HEK293T (cell line): ENCODE measurements at regions not wholly inside any gene's neighbourhood (a gene's known extent, or its start where the extent isn't known, plus 50 kb on each side); places are given as distances from the start of the nearest gene placed in this dataset.

Experiments
- ARNT ChIP-seq: fragments of 450-650 bp; IDR thresholded peaks from 2 replicates; pipeline ENCODE4 v1.6.1; 2017; ENCODE audit warnings: mild to moderate bottlenecking
- BHLHE40 ChIP-seq: fragments of 450-650 bp; IDR thresholded peaks from 2 replicates; pipeline ENCODE4 v1.6.1; 2016; ENCODE audit warnings: mild to moderate bottlenecking, moderate library complexity, borderline replicate concordance
- ELF4 ChIP-seq: fragments of 450-650 bp; IDR thresholded peaks from 2 replicates; pipeline ENCODE4 v1.6.1; 2017; ENCODE audit warnings: antibody characterized with exemption
- FOXA1 ChIP-seq: fragments of 450-650 bp; IDR thresholded peaks from 2 replicates; pipeline ENCODE4 v1.6.1; 2016; ENCODE audit warnings: mild to moderate bottlenecking
- FOXK2 ChIP-seq: fragments of 450-650 bp; IDR thresholded peaks from 2 replicates; pipeline ENCODE4 v1.6.1; 2016; ENCODE audit warnings: mild to moderate bottlenecking
- FOXM1 ChIP-seq: fragments of 450-650 bp; IDR thresholded peaks from 2 replicates; pipeline ENCODE4 v1.6.1; 2017; ENCODE audit warnings: mild to moderate bottlenecking, borderline replicate concordance
- HDGF ChIP-seq: fragments of 450-650 bp; IDR thresholded peaks from 2 replicates; pipeline ENCODE4 v1.6.1; 2017; ENCODE audit warnings: antibody characterized with exemption, borderline replicate concordance
- L3MBTL2 ChIP-seq: fragments of 450-650 bp; conservative IDR thresholded peaks from 2 replicates; pipeline ENCODE4 v1.6.1; 2016; ENCODE audit warnings: mild to moderate bottlenecking
- LEF1 ChIP-seq: fragments of 450-650 bp; IDR thresholded peaks from 2 replicates; pipeline ENCODE4 v1.6.1; 2017; ENCODE audit warnings: mild to moderate bottlenecking, borderline replicate concordance
- PKNOX1 ChIP-seq: fragments of 450-650 bp; IDR thresholded peaks from 2 replicates; pipeline ENCODE4 v1.6.1; 2016
- SP1 ChIP-seq: fragments of 450-650 bp; IDR thresholded peaks from 2 replicates; pipeline ENCODE4 v1.6.1; 2017
- SUZ12 ChIP-seq: fragments of 450-650 bp; IDR thresholded peaks from 2 replicates; pipeline ENCODE4 v1.6.1; 2016; ENCODE audit warnings: mild to moderate bottlenecking
- ZNF384 ChIP-seq: fragments of 450-650 bp; IDR thresholded peaks from 2 replicates; pipeline ENCODE4 v1.6.1; 2016

- TF ChIP-seq BHLHE40, result no peak
- no peak for TF ChIP-seq SP1
- TF ChIP-seq LEF1, result no peak
- TF ChIP-seq ELF4, result no peak
- TF ChIP-seq PKNOX1, result no peak
- TF ChIP-seq SUZ12, result no peak
- no peak for TF ChIP-seq HDGF
- TF ChIP-seq FOXA1, result no peak
- no peak for TF ChIP-seq FOXM1
- no peak for TF ChIP-seq ZNF384
- no peak for TF ChIP-seq FOXK2
- TF ChIP-seq L3MBTL2, result no peak
- TF ChIP-seq ARNT, result no peak
Measured at GRCh38 chr5:76025790-76026189, 57.4 kb upstream of the SV2C start.
